ENCODE measurements at regions not wholly inside any gene's neighbourhood (a gene's known extent, or its start where the extent isn't known, plus 50 kb on each side); places are given as distances from the start of the nearest gene placed in this dataset.

DNA sequence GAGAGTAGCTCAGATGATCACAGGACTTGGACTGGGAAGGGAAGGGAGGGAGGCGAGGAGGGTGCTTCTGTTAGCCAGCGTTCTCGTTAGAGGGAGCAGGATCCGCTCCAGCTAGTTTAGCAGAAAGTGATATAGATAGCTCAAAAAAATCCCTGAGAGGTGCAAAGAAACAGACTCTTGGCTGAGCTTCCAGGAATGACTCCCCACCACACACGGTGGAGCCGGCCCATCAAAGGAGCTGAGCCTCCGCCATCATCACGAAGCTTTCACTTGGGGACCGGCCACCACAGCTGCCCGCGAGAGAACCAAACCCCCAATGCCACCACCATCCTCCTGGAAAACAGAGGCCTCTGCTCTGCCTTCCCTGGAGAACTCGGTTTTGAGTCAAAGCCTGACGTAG lies 124.6 kb upstream of the BCL2L14 start:
- no peak for DNase-seq

DNA sequence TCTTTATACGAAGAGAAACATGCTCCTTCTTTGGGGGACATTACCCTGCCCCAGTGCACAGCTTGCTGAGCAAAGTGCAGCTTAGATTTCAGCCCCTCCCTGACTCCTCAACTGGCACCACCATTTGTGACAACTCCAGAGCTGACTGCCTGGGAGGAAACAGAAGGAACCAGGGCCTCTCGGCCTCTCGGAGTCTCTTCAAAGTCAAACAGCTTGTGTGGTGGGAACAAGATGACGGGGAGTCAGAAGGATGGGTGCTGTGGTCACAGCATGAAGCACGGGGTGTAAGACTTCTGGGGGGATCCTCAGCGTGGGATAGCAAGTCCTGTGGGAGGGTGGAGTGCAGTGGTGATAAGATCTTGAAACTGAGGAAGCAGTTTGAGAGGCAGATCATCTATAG lies 123.5 kb upstream of the BCL2L14 start:
- no peak for DNase-seq

GRCh38 chr12:11949738-11950411 lies 120.9 kb upstream of the BCL2L14 start:
- peak; percentile 2 for DNase-seq

GRCh38 chr12:11951209-11951608 lies 119.5 kb upstream of the BCL2L14 start:
- DNase-seq = no peak

- DNase-seq = no peak
These were observed 117.2 kb upstream of the BCL2L14 start for GRCh38 chr12:11953523-11953922.

GRCh38 chr12:11954181-11954580 lies 116.6 kb upstream of the BCL2L14 start:
- no peak for DNase-seq

- no peak for DNase-seq
These were observed 112.3 kb upstream of the BCL2L14 start for GRCh38 chr12:11958221-11959091.

DNA sequence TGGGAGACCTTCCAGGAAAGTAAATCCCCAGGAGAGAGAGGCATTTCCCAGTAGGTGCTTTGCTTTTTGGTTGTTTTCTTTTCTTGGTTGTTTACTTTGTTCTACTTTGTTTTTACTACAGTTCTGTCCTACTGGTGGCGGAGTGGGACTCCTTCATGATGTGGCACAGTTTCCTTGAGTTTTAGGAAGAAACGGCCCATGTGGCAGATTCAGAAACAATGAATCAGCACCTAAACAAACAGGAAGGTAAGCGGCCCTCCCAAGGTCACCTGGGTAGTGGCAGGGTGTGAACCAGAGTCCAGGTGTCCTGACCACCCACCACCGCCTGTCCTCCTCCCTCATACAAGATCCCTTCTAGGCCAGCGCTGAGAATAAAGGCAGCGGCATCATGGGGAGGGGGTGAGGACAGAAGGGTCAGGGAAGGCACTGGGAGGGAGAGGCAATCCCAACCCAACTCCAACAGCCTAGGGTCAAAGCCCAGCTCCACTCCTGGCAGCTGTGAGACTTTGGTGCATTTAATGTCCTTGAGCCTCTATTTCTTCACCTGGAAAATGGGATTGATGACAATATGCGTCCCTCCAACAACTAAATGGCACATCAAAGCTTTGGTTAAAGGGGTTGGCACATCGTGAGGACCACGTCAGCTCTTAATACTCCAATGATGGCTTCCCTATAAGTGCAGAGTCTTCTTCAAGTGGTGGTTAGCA lies 111.5 kb upstream of the BCL2L14 start:
- DNase-seq = no peak

GRCh38 chr12:11960646-11961045 lies 110.1 kb upstream of the BCL2L14 start:
- no peak for DNase-seq

- no peak for DNase-seq
These were observed 109.1 kb upstream of the BCL2L14 start for GRCh38 chr12:11961686-11962085.

- no peak for DNase-seq
These were observed 107.9 kb upstream of the BCL2L14 start for GRCh38 chr12:11962860-11963259.

DNA sequence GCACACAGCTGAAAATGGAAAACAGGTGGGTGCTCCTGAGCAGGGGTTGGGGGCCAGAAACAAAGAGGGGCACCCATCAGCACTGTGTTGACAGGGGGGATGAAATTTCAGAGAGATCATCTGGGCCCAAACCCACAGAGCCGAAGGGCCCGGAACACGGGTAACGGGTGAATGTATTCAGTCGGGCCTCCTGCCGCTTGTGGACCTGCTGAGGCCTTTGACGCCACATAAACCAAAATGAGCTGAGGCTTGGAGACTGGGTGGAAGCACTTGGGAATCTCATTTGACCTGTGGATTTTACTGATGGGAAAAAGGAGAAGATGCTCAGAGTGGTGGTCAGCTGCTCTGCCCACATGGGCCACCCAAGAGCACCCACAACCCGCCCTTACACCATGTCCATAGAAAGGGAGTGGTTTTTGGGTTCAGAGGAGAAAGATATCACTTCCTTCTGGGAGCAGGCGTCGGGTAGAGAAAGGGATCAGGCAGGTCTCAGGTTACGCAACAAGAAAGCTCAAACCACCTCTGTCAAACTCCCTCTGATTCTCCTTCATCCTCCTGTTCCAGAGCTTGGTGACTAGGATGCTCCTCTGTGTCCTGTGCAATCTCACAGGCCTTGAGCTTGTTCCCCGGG lies 106.8 kb upstream of the BCL2L14 start:
- no peak for DNase-seq

DNA sequence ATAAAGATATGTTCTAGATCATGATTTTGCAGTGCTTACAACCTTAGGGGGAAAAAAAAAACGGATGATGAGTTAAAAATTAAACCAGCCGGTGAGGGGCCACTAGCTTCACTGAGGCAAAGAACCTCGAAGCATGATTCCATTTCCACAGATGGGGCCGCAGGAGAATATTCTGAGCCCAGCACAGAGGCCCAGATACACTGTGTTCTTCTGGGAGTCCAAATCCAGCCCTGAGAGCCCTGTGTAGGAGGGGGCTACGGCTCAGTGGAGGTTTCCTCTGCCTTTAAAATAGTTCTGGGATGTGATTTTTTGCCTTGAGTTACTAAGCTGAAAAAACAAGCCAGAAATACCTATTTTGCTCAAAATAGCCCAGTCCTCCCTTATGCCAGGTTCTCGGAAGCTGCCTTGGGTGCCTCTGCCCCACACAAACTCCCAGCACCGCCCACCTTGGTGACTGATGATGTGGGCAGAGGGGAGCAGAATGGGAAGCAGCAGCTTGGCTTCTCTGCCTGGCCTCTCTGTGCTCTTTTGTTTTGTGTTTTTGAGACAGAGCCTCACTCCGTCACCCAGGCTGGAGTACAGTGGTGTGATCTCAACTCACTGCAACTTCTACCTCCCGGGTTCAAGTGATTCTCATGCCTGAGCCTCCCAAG lies 105.4 kb upstream of the BCL2L14 start:
- DNase-seq = no peak

DNA sequence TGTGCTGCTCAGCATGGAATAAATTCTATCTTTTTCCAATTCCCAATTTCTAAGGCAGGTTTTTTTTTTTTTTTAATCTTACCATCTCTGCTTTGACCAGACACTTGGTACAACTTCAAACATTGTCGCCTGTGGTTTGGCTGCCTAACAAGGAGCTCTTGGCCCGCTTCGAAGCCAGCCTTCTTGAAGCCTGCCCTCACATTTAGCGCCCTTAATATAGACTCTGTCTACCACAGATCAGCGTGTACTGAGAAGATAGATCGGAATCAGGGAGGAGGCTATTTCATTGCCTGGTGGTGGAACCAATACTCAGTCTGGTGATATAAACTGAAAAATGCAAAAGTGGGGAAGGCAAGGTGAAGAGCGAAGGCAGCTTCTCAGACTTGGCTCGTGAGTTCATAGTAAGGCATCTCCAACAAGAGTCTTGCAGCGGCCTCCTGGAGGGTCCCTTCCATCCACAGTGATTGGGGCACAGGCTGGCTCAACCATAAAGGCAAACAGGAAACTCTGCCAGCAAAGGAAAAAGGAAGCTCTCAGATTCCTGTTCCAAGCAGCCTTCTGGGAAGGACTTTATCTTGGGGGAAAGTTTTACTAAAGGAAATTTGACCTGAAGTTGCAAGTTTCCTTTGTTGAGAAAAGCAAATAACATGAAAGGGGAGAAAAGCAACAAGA lies 103.2 kb upstream of the BCL2L14 start:
- no peak for DNase-seq

- DNase-seq = no peak
These were observed 102.7 kb upstream of the BCL2L14 start for GRCh38 chr12:11968048-11968383.

DNA sequence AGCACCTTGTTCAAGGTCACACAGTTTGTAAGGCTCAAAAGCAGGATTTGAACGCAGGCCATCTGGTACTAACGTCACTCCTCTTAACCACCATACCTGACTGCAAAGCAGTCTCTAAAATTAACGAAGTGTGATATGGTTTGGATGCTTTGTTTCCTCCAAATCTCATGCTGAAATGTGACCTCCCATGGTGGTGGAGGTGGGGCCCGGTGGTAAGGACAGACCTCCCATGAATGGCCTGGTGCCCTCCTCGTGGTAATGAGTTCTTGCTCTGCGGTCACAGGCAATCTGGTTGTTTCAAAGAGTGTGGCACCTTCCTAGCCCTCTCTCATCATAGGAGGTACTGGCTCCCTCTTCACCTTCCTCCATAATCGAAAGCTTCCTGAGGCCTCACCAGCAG lies 102.2 kb upstream of the BCL2L14 start:
- no peak for DNase-seq

GRCh38 chr12:11969437-11970154 lies 101.1 kb upstream of the BCL2L14 start:
- DNase-seq = no peak

DNA sequence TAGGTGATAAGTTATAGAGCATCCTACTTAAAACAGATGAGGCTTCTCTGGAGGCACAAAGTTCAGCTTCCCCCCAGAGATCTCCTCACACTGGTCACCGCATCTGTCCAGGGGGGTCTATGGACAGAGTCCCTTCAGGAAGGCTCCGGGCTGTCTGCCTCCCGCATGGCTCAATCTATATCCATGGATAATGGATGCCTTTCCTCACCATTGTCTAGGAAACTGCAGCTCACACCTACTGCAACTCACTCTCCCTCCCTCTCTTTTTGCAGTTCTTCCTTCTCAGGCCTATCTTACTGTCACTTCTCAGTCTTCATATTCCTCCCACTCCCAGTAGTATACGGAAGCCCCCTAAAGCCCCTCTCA lies 100.6 kb upstream of the BCL2L14 start:
- DNase-seq = no peak

DNA sequence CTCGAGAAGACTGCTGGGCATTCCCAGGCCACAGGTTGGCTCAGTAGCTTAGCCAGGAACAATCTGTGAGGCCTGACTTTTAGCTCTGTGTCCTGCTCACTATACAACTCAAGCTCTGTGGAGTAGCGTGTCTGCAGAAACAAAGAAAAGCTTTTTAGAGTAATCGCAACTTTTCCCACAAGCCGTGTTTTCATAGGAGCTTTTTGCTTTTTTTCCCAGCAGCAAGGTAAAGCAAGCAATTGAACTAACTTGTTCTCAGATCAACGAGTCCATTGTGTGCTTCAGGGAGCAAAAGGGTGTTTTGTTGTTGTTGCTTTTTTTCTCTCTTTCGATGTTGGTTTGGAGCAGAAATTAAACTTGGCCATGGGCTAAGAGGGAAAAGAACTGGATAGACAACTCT lies 97.3 kb upstream of the BCL2L14 start:
- no peak for DNase-seq

GRCh38 chr12:11976005-11976404 lies 94.7 kb upstream of the BCL2L14 start:
- no peak for DNase-seq

DNA sequence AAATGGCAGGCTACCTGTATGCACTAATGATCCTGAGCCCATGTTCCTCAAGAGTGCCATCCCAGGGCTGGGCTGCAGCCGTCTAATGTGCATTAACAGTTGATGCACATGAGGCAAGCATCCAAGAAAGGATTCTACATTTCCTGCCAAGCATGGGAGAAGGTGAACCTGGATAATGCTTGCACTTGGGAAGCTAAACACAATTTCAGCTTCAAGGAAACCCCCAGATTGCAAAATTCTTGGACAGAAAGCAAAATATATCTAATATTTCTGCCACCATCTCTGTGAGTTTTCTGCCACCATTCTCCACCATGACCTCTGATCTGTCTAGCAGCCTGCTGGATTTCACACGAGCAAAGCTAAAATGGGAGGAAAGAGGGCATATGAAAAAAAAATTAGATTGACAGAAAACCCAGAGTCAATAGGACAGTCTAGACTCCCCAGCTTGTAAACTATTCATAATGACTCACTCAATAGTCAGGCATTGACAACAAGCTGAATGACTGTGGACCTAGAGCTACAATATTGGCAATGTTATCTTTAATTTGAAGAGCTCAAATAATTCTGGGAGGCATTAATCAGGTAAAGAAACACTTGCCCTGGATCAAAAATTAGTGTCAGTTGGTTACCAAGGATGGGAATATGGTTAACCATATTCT lies 91.9 kb upstream of the BCL2L14 start:
- DNase-seq = no peak
